Adrenal gland (tissue), 9 donors: ENCODE measurements at regions not wholly inside any gene's neighbourhood (a gene's known extent, or its start where the extent isn't known, plus 50 kb on each side); places are given as distances from the start of the nearest gene placed in this dataset.
"Not testable (repeated sequence)": the region's sequence is repeated elsewhere in the genome, so short reads cannot be mapped to it uniquely, and the experiment has no call there.

ENCODE experiments used
- DNase-seq, 7 donors: peaks; one replicate each; pipeline ENCODE4 v3.0.0-alpha.2; 2019 to 2020
- H3K27ac ChIP-seq, 5 donors: fragments of 200-600 bp; sonication (generic) in 4 of 5; 1 replicate in 3 of 5; 2 replicates in 2 of 5; pipeline versions ENCODE4 v1.5.1 to v1.8.0; 2016 to 2020; ENCODE audit warnings: mild to moderate bottlenecking in 1 of 5
- H3K27me3 ChIP-seq: fragments of 200-600 bp; 2 replicates; pipeline ENCODE4 v1.8.0; 2021
- H3K36me3 ChIP-seq, 2 donors: fragments of 200-600 bp; replicated peaks in 1 of 2; 1 replicate in 1 of 2; 2 replicates in 1 of 2; pipeline versions ENCODE4 v1.5.1 to v1.8.0; 2018 to 2022
- H3K4me1 ChIP-seq, 2 donors: fragments of 200-600 bp; replicated peaks in 1 of 2; 1 replicate in 1 of 2; 2 replicates in 1 of 2; pipeline versions ENCODE4 v1.5.1 to v1.8.0; 2018 to 2021
- H3K4me3 ChIP-seq, 4 donors: fragments of 200-600 bp; sonication (generic) in 3 of 4; one replicate each; pipeline ENCODE4 v1.5.1; 2016 to 2018
- H3K9me3 ChIP-seq, 3 donors: fragments of 200-600 bp; sonication (generic) in 1 of 3; replicated peaks in 1 of 3; 1 replicate in 2 of 3; 2 replicates in 1 of 3; pipeline versions ENCODE4 v1.5.1 to v1.8.0; 2016 to 2021
- POLR2A ChIP-seq, 2 donors: fragments of 450-650 bp; IDR thresholded peaks; one replicate each; pipeline ENCODE4 v1.6.1; 2017; ENCODE audit warnings: antibody characterized with exemption in 2 of 2, mild to moderate bottlenecking in 2 of 2, moderate library complexity in 1 of 2
- WGBS, 4 donors: extraction: QIAGEN DNeasy Blood & Tissue Kit in 2 of 4; methylation state at CpG; one replicate each; pipeline versions ENCODE4 v1.1.5 to v1.1.7; 2013 to 2017; 5-methylcytosine and 5-hydroxymethylcytosine counted together
- intact Hi-C, 2 donors: fragments of 100-400 bp; cut with DNase I; formaldehyde crosslinking; loops; one replicate each; pipeline versions ENCODE4 v1.14.1 to v1.15.0; 2022 to 2023
- TF ChIP-seq, protein P1 (sequence below), 6 experiments: fragments of 450-650 bp in 4 of 6; fragments of 200-600 bp in 2 of 6; sonication (generic) in 1 of 6; IDR thresholded peaks; 1 replicate in 5 of 6; 2 replicates in 1 of 6; pipeline versions ENCODE4 v1.5.1 to v1.8.0; 2016 to 2021; ENCODE audit warnings: antibody characterized with exemption in 6 of 6, mild to moderate bottlenecking in 2 of 6, moderate library complexity in 1 of 6
- donor health status: healthy with polysubstance abuse.
- donor health status: Bipolar disorder and iron deficiency.
- donor health status: DM: yes; HTN: yes; CAD: no.
- donor health status: DM: no; HTN: no; CAD: no.
- donor health status: DM: no; HTN: no; CAD: no.

DNA sequence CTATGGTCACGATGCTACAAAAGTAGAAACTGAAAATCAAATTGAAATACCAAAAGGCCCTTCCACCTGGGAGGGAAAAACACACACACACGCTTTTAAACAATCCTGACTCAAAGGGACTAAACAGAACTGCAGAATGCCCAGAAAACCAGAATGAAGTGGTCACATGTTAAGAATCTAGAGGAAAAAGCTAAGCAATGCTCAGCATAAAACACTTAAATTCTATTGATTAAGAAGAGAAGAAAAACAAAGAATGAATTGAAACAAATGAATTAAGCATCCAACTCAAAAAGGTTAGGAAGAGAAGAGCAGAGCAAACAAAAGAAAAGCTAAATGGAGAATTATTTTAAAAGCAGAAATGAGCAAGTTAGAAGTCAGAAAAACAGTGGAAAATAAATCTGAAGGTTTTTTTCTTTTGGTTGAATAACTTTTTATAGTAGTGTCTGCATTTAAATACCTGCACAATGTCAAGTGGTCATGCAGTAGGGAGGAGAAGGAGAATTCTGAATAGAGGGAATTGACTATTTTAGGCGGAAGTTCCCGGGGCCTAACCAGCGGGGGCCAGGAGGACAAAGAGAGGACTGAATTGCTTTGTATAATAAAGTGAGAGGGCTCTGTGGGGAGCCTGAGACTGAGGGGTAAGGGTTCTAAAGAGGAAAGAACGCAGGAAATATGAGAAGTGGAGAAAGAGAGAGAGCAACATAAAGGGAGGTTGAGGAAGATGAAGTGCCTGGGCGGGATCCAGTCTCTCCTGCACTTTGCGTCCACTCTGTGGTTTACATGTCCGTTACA, 146.8 kb downstream of the ATPSCKMT start:
- no peak for DNase-seq
- WGBS, 4 donors, result 75 to 77% (median 76%) methylated on average over 9 of the region's 9 CpGs
- intact Hi-C loops, result no loop called here
- peaks cover 0 to 9% (median 8%) of the 10 kb centered on the region in 3 donors for H3K9me3 ChIP-seq
- TF ChIP-seq, protein P1, sequence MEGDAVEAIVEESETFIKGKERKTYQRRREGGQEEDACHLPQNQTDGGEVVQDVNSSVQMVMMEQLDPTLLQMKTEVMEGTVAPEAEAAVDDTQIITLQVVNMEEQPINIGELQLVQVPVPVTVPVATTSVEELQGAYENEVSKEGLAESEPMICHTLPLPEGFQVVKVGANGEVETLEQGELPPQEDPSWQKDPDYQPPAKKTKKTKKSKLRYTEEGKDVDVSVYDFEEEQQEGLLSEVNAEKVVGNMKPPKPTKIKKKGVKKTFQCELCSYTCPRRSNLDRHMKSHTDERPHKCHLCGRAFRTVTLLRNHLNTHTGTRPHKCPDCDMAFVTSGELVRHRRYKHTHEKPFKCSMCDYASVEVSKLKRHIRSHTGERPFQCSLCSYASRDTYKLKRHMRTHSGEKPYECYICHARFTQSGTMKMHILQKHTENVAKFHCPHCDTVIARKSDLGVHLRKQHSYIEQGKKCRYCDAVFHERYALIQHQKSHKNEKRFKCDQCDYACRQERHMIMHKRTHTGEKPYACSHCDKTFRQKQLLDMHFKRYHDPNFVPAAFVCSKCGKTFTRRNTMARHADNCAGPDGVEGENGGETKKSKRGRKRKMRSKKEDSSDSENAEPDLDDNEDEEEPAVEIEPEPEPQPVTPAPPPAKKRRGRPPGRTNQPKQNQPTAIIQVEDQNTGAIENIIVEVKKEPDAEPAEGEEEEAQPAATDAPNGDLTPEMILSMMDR (IDR thresholded peaks at IDR 0.05), result no peak
- no peak for TF ChIP-seq POLR2A (IDR thresholded peaks at IDR 0.05)
- no peaks in the 10 kb centered on the region for H3K4me1 ChIP-seq
- no peak overlapping the region for H3K27ac ChIP-seq
- no peaks in the 10 kb centered on the region for H3K27me3 ChIP-seq
- H3K36me3 ChIP-seq, result no peaks in the 10 kb centered on the region
- H3K4me3 ChIP-seq, result no peak overlapping the region

DNA sequence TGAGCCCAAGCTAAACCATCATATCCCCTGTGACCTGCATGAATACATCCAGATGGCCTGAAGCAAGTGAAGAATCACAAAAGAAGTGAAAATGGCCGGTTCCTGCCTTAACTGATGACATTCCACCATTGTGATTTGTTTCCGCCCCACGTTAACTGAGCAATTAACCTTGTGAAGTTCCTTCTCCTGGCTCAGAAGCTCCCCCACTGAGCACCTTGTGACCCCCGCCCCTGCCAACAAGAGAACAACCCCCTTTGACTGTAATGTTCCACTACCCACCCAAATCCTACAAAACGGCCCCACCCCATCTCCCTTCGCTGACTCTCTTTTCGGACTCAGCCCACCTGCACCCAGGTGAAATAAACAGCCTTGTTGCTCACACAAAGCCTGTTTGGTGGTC, 147.5 kb downstream of the ATPSCKMT start:
- H3K4me1 ChIP-seq, H3K27ac ChIP-seq, H3K36me3 ChIP-seq, H3K4me3 ChIP-seq, intact Hi-C loops, DNase-seq, H3K27me3 ChIP-seq: not testable (repeated sequence)
- peaks cover 0 to 10% (median 8%) of the 10 kb centered on the region in 3 donors for H3K9me3 ChIP-seq
- 80 to 91% (median 87%) methylated on average over 7 of the region's 7 CpGs for WGBS, 4 donors

DNA sequence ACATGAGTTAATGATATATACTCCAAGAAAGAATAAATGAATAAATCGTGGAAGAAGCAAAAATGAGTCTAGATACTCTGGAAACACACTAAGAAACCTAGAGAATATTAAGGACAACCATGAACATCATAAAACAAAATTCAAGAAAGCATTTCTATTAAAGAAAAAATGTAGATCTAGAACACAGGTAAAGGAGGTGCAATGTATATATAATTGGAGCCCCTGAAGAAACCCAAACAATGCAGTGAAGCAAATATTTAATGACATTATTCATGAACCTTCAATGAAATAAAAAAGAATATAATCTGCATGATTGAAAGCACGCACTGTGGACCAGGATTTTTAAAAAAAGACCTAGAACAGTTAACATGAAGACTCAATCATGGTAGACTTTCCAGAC, 150.1 kb downstream of the ATPSCKMT start:
- intact Hi-C loops, result no loop called here
- 73 to 87% (median 79%) methylated on average over 2 of the region's 2 CpGs for WGBS, 4 donors
- Histone ChIP-seq H3K4me3 (no peak overlapping the region), H3K27ac (no peak overlapping the region), H3K36me3 (no peaks in the 10 kb centered on the region), H3K27me3 (no peaks in the 10 kb centered on the region), H3K4me1 (no peaks in the 10 kb centered on the region), H3K9me3 (peaks cover 0 to 10% (median 8%) of the 10 kb centered on the region in 3 donors)
- no peak for TF ChIP-seq POLR2A (IDR thresholded peaks at IDR 0.05)
- TF ChIP-seq, protein P1 (IDR thresholded peaks at IDR 0.05), result no peak
- no peak for DNase-seq

DNA sequence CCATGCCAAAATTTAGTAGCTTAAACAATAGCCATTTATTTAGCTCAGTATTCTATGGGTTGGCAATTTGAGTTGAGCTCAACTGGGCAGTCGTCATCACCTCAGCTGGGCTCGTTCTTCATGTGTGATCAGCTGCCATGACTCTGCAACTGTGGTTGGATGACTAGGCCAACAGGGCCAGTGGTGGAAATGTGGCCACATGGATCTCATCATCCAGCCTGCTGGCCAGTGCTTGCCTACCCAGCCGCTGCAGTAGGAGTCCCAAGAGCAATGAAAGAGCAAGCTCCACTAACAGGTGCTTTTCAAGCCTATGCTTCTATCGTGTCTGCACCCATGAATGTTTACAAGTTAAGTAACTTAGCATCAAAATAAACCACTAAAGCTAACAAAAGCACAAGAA, 158.0 kb downstream of the ATPSCKMT start:
- Histone ChIP-seq H3K4me3 (no peak overlapping the region), H3K36me3 (no peaks in the 10 kb centered on the region), H3K27ac (no peak overlapping the region), H3K9me3 (no peaks in the 10 kb centered on the region), H3K4me1 (peaks cover 11 to 13% of the 10 kb centered on the region in 2 donors), H3K27me3 (no peaks in the 10 kb centered on the region)
- intact Hi-C loops, result no loop called here
- TF ChIP-seq, protein P1 (IDR thresholded peaks at IDR 0.05), result no peak
- TF ChIP-seq POLR2A (IDR thresholded peaks at IDR 0.05), result no peak
- 65 to 79% (median 70%) methylated on average over 4 of the region's 4 CpGs for WGBS, 4 donors
- DNase-seq, result no peak

DNA sequence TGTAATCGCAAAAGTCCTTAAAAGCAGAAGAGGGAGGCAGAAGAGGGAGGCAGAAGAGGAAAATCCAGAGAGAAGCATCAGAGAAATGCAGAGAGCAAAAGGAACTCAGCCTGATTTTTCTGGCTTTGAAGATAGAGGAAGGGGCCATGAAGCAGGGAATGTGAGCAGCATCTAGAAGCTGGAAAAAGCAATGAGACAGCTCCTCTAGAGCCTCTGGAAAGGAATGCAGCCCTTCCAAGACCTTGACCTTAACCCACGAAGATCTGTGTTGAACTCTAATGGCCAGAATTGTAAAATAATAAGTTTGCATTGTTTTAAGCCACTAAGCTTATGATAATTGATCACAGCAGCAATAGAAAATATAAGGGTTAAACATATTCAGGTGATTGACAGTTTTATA, 159.6 kb downstream of the ATPSCKMT start:
- Histone ChIP-seq H3K27me3 (no peaks in the 10 kb centered on the region), H3K36me3 (no peaks in the 10 kb centered on the region), H3K9me3 (no peaks in the 10 kb centered on the region), H3K4me1 (peaks cover 14 to 17% of the 10 kb centered on the region in 2 donors), H3K27ac (no peak overlapping the region), H3K4me3 (no peak overlapping the region)
- 53 to 74% (median 66%) methylated on average over 2 of the region's 2 CpGs for WGBS, 4 donors
- intact Hi-C loops, result no loop called here
- no peak for TF ChIP-seq POLR2A (IDR thresholded peaks at IDR 0.05)
- no peak for DNase-seq
